NCI-H2029 (cell line): ENCODE measurements at regions not wholly inside any gene's neighbourhood (a gene's known extent, or its start where the extent isn't known, plus 50 kb on each side); places are given as distances from the start of the nearest gene placed in this dataset.
"Not testable (repeated sequence)": the region's sequence is repeated elsewhere in the genome, so short reads cannot be mapped to it uniquely, and the experiment has no call there.

Source experiments
- DNase-seq: peaks from one replicate; lab custom pipeline; 2025; lab: John Stamatoyannopoulos, UW

DNA sequence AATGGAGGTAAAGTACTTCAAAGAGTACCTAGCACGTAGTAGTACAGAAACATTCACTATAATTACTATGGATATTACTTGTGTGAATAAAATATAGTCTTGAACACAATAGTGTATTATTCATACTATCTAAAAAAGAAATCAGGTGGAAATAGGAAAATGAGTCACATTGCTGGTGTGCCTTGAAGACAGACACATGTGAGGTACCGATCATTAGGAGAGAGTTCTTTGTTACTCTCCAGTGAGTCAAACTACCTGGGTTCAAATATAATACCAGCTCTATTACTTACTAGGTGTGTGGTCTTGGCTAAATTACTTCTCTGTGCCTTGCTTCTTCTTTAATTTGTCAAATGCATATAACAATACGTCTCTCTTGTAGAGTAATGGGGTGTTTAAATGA lies 50.8 kb upstream of the BEND6 start:
- no peak for DNase-seq

GRCh38 chr6:56902641-56903464 lies 52.1 kb upstream of the BEND6 start:
- DNase-seq, result no peak

DNA sequence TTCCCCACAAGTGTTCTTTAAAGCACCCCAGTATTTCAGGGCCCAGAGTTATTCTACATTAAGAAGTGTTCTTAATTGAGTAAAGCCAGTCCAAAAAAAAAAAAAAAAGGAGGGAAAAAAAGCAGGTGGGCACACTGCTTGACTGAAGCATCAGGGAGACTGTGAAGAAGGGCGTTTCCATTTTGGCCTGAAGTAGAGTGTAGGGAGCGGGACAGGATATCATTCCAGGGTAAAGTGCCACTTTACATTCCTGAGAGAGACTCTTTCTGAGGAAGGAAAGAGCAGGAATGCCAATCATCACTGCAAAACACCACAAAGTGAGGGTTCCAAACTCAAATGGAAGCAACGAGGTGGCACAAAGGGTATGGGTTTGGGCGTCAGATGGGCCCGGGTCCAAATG lies 54.1 kb upstream of the BEND6 start:
- DNase-seq, result no peak

GRCh38 chr6:56899753-56900152 lies 55.2 kb upstream of the BEND6 start:
- DNase-seq, result no peak

GRCh38 chr6:56899311-56899710 lies 55.6 kb upstream of the BEND6 start:
- DNase-seq, result no peak

DNA sequence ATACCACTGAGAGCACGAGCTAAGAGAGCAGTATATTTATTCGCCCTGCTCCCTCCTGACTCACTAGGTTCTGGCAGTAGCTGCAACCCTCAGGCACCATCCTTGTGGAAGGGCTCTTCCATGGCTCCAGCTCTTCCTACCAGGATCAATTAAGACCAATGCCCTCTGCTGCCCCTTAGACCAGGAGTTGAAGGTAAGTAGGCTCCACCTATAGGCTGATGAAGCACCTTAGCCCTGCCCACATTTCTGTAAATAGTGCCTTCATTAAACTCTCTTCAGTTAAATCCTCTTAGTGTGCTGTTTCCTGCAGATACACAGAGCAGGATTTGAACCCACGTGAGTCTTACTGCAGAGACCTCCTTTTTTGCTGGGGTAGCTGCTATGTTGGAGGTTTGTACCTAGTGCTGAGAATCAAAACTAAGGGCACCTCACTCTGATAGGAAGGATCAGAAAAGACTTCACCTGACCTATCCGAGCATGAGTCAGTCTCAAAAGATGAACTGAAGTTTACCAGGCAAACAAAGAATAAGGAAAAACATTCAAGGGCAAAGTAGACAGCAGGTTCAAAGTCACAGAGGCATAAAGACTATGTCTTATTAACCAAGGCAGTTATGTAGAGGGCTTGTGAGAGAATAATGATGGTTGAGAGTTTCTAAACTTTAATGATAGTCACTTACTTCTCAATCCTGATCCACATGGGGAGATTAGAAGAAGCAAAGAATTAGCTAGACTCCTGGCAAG lies 56.9 kb upstream of the BEND6 start:
- no peak for DNase-seq

- DNase-seq, result no peak
Observed at GRCh38 chr6:56891754-56892153, 63.2 kb upstream of the BEND6 start.

DNA sequence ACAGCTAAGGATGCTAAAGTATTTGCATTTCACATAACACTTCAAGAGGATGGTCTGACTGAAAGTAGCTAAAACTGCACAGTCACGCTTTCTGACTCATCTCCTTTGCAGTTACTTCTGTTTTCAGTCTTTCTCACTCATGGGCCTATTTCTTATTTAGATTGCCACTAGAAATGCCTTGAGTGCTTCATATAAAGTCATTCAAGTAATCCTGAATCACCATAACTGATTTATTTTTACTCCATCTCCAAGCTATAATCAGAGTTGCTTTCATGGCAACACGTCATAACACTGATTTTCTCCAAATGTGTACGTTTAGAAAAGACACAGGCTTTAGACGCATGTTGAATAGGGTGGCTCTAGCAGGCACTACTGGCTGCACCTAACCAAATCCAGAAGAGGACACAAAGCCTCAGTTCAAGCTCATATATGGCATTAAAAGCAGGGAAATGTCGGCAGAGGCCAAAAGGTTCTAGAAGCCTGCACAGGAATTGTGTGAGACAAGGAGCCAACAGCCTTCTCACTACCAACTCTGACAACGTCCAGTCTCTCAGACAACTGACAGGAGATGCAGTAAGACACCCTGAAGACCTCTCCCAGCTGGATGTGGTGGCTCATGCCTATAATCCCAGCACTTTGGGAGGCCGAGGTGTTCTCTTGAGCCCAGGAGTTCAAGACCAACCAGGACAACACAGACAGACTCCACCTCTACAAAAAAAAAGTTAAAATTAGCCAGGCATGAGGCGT lies 64.1 kb upstream of the BEND6 start:
- no peak for DNase-seq

- no peak for DNase-seq
Observed at GRCh38 chr6:56890066-56890465, 64.8 kb upstream of the BEND6 start.

DNA sequence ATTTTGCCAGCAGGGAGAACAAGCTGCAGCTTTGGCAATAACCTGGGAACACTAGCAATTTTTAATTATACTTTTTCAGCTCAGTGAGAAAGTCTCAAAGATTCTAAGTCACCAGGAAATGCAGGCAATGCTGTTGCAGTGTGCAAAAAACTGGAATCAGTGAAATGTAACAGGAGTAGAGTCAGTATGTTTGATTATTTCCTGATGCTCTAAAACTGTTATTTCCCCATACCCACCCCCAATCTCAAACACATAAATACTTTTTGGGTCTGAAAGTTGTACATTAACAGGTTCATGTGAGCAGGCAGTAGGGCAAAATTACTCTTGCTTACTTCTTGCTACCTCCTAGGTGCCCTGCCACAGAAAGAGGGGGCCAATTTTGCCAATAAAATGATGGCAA lies 65.4 kb upstream of the BEND6 start:
- no peak for DNase-seq

- no peak for DNase-seq
Observed at GRCh38 chr6:56888687-56889086, 66.2 kb upstream of the BEND6 start.

DNA sequence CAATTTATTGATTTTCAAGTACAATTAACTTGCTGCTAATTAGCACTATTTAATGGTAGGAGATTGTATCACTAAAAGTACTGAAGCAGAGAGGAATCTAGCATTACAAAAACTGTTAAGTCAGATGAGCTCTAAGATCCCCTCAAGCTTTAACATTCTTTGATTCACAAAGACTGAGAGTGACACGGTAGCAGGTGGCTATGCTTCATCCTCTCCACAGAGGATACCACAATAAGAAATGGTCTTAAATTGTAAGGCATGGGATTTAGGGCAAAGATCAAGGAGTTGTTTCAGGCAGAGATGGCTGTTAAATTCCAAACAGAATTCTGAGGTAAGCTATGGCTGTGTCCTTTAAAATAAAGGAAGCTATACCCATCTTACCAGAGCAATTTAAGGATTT lies 67.8 kb upstream of the BEND6 start:
- no peak for DNase-seq

GRCh38 chr6:56877922-56878321 lies 77.0 kb upstream of the BEND6 start:
- no peak for DNase-seq

- DNase-seq, result no peak
Observed at GRCh38 chr6:56875961-56876360, 78.9 kb upstream of the BEND6 start.

DNA sequence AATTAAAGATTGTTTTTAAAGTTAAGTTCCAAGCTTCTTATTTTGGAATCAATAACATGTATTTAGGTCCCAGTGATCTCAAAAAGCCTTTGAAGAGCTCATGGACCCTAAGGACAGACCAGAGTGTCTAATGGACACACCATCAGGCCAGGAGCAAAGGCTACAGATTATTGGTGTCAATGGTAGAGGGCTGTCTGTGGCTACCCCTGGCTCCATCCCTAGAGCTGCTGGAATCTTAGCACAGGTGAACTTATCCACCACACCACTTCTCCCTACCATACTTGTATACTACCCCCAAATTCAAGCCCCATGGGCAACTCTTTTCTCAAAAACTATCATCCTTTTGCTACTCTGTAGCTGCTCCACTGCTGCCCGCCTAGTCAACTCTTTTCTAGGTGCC lies 79.4 kb upstream of the BEND6 start:
- no peak for DNase-seq

GRCh38 chr6:56874328-56874727 lies 80.6 kb upstream of the BEND6 start:
- DNase-seq, result no peak

GRCh38 chr6:56870053-56870452 lies 84.9 kb upstream of the BEND6 start:
- not testable (repeated sequence) for DNase-seq

GRCh38 chr6:56869346-56869745 lies 85.6 kb upstream of the BEND6 start:
- DNase-seq, result no peak

DNA sequence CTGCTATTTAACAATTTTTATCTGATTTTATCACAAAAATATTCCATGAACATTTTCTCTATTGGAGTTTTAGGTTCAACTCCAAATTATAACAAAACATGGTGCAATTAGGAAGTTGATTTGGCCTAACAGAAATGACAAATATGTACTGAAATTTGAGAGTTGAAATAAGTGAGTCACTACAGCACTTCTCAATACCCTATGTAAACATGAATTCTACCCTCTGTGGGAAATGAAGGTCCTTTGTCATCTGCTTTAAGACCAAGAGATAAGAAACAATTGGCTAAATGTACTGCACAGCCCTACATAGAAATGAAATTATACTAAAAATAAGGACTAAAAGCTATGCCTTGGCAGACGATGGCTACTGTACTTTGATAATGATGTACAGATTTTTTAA lies 86.2 kb upstream of the BEND6 start:
- no peak for DNase-seq

GRCh38 chr6:56866917-56867522 lies 87.9 kb upstream of the BEND6 start:
- no peak for DNase-seq

GRCh38 chr6:56865081-56865875 lies 89.6 kb upstream of the BEND6 start:
- DNase-seq, result no peak

- DNase-seq, result no peak
Observed at GRCh38 chr6:56864171-56864616, 90.7 kb upstream of the BEND6 start.
